ACHN (cell line): ENCODE measurements at regions not wholly inside any gene's neighbourhood (a gene's known extent, or its start where the extent isn't known, plus 50 kb on each side); places are given as distances from the start of the nearest gene placed in this dataset.
A peak's percentile ranks its signal among the peaks of the same experiment; 100 is the strongest.
"Not testable (repeated sequence)": the region's sequence is repeated elsewhere in the genome, so short reads cannot be mapped to it uniquely, and the experiment has no call there.

Source experiments
- DNase-seq: peaks from one replicate; pipeline ENCODE4 v3.0.0-alpha.2; 2015
- in situ Hi-C: cut with HindIII; loops from 2 replicates; pipeline ENCODE4 v1.10.0; 2017; ENCODE audit warnings: low sequenced_read_pairs, low pct_ligation_motif_present, low pct_unique_long_range_greater_than_20kb

DNA sequence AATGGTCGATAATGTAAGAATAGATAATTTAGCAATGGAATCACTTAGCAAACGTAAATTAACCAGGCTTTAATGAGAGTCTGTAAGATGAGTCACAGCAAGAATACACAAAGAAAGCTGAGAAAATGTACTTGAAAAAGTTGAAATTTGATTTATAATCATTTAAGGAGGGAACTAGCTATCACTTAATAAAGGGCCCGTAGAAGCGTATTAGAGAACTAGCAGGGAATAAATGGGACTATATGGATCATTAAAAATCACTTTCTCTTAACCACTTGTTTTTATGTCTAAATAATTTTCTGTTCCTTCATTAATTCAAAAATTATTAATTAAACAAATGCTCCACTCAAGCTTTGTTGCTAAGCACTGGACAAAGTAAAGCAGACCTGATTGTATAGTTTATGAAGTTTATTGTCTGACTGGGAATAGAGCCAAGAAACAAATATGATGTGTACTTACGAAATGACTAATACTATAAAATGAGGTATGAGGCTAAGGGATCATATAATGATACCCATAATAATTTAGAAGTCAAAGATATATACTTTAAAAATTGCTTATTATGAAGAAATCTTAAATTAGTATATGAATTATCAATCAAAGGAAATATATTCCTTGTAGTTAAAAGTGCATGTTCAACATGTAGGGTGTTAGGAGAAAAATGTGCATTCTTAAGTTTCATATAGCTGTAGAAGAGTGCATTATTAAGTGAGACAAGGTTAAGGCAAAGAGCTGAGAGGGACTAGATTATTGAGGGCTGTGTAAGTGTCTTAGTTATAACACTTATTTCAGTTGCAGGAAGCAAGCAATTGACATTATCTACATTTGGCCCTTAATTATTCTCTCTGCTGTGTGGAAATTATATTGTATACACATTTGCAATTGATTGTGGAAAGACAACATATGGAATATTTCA lies 196.8 kb downstream of the PRDM9 start:
- DNase-seq = no peak
- in situ Hi-C loops = no loop called here

DNA sequence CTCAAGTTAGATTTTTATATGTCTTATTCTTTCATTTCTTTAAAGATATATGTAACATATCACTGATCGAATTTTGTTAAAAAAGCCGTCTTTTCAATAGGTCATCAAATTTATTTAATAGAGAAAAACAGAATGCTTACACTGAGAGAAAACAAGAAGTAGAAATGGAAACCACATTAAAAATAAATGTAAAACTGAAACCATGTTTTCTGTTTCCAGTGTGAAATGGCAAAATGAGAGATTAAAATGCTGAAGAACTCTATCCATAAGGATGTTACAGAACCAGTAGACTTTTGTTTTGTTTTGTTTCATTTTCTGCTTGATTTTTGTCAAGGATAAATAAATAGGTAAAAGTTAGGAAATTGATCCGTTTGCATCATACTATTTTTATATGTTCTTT lies 210.1 kb downstream of the PRDM9 start:
- in situ Hi-C loops = no loop called here
- no peak for DNase-seq

DNA sequence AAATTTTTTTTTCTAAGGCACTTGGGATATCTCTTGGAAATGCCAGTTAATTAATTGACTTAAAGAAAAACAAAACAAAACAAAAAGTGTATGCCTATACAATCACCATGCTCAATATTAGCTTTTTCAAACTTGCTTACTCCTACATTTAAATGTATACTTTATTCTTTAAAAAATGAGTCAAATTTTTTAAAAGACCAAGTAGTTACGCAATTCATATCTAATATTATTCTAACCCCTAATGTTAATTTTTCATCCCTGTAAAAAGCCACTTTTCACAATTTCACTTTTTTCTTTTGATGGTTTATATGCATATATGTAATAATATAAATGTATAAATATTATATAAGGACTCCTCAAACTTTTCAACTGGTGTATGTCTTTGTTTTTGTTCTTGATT lies 211.2 kb downstream of the PRDM9 start:
- no peak for DNase-seq
- in situ Hi-C loops = no loop called here

DNA sequence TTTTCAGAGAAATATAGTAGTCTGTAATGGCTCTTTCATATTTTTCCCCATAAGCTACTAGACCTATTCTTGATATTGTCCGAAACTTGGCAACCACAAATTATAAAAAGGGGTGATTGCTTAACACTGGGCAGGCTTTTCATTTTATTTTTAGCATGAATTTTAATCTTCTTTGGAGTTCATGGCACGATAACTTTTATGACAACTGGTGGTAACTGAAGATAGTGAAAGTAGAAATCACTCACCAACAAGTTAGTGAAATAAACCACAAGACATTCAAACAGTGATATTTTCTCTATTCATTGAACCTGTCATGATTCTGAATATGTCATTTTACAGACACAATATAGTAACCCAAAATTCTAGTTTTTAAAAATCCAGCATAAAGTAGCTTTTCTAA lies 213.9 kb downstream of the PRDM9 start:
- no peak for DNase-seq
- in situ Hi-C loops = no loop called here

DNA sequence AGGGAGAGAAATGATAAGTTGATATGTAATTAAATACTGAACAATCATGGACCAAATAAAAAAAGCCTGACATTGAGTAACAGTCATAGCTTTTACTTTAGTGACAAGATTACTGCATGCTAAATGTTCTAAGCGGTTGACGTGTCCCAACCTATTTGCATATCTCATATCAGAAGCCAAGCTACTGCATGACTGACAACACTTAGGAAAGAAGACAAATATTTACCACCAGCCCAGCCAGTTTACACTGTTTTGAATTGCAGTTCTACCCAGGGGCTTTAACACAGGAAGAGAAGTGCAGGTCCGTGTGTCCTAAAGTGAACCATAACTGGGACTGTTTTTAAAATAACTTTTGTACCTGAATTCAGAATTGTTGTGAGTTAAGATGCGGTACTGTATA lies 219.9 kb downstream of the PRDM9 start:
- DNase-seq = no peak
- in situ Hi-C loops = no loop called here

DNA sequence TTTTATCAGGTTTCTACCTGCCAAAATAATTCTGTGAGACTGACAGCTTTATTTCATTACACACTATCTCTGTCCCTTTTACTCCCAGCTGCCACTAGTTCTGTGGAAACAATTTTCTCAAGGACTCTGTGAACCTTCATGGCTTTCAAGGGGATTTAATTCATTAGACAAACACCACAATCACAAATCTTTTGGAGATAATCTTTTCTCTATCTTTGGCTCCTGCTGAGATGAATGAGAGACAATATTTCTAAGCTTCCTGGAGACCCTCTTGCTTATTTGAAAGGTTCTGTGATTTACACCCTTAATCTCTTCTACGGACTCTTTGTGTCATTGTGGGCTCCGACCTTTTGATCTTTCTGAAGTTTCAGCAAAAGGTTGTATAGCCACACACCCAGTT lies 222.6 kb downstream of the PRDM9 start:
- no peak for DNase-seq
- in situ Hi-C loops = no loop called here

DNA sequence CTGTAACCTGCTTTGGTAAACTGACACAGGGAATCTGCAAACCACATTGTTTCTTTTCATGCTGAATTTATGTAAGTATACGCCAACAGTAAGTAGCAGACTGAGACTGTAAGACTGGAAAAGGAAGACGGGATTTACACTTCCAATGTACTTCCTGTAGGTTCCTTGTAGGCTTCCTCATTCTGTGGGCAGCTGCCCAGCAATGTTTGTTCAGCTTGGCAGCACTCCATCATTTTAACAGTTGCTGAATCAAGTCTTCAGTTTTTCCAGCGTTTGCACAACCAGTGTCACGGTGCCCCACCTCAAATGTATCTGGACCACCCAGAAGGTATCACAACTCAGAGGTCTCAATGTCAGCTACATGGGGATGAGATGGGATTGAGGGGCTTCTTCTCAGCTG lies 232.6 kb downstream of the PRDM9 start:
- no peak for DNase-seq
- in situ Hi-C loops = no loop called here

DNA sequence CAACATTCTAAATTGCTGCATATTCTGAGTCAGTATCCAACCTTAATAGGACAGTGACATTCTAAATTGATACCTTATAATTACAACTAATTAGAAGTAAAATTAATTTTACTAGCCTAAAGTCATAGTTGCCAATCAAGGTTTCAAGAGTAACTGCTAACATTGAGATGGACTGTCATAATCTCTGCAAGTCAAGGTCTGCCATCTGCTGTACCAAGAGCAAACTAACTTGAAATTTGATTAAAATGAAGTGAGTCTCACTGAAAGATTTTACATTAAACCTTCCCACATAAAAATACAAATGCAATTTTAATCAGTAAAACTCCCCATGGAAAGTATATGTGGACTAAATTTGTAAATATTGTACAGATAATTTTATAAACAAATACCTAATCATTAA lies 235.3 kb downstream of the PRDM9 start:
- no peak for DNase-seq
- in situ Hi-C loops = no loop called here

DNA sequence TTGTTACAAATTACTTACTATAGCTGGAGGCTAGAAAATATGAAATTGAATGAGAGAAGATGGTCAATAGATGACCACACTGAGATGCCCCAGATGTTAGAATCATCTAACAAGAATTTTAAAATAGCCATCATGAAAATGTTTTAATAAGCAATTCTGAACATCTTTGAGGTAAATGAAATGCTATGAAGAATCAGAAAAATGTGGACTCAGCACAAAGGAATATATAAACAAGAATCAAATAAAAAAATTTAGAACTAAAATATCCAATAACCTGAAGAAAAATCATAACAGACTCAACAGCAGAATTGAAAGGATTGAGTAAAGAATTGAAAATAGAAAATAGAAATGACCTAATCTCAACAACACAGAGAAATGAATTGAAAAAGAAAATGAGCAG lies 248.5 kb downstream of the PRDM9 start:
- in situ Hi-C loops = no loop called here
- DNase-seq = no peak

DNA sequence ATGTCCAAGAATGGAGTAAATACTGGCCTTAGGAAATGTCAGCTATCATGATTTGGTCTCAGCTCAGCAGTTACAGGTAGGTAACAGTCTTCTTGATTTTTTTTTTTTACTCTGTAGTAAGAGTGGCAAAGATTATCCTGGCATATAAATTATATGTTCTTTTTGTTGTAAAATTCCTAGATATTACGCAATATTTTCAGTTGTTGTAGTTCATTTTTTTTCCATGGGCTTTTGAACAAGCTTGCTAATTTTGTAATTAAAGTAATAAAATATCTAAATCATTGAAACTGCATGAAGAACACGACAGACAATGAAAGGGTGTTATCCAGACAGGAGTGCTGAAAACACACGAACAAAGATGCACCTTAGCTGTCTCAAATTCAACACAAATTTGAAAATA lies 249.4 kb downstream of the PRDM9 start:
- in situ Hi-C loops = no loop called here
- DNase-seq = no peak

DNA sequence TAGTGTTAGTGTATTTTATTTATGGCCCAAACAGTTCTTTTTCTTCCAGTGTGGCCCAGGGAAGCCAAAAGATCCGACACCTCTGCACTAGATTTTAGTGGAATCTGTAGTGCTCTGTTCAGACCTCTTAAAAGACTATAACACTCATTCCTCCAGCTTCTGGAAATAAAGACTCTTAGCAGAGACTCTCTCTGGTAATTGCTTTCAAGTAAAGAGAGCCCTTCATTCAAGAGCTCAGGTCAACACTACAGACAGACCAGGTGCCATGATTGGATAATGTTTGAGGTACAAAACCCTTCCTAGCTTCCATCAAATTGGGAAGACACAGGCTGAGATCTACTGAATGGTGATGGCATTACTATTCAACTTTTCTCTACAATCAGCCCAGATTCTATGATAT lies 255.8 kb downstream of the PRDM9 start:
- in situ Hi-C loops = no loop called here
- DNase-seq = no peak

DNA sequence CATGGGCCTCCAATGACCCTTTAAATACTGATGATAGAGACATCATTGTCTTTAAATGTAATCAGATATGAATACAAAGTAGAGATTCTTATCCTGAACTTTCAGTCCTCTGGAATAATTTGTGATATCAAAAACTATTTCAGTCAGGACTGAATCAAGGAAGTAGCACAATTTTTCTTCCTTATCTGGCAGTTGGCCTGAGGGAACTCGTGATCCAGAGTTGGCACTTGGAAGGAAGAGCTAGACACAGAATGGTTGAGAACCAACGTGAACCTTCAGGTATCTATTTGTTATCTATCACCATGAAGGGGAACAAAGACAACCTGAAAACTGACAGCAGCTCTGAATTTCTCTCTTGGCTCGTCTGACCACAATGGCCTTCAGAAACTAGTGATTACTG lies 269.3 kb downstream of the PRDM9 start:
- in situ Hi-C loops = no loop called here

DNA sequence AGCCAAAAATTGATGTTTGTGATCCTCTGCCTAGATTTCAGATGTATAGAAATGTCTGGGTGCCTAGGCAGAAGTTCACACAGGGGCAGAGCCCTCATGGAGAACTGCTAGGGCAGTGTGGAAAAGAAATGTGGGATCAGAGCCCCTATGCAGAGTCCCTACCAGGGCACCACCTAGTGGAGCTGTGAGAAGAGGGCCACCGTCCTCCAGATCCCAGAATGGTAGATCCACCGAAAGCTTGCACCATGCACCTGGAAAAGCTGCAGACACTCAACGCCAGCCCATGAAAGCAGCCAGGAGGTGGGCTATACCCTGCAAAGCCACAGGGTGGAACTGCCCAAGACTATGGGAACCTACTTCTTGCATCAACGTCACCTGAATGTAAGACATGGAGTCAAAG lies 292.9 kb downstream of the PRDM9 start:
- DNase-seq, in situ Hi-C loops: not testable (repeated sequence)

More for the DNA sequence above, 269.3 kb downstream of the PRDM9 start:
- DNase-seq = no peak

DNA sequence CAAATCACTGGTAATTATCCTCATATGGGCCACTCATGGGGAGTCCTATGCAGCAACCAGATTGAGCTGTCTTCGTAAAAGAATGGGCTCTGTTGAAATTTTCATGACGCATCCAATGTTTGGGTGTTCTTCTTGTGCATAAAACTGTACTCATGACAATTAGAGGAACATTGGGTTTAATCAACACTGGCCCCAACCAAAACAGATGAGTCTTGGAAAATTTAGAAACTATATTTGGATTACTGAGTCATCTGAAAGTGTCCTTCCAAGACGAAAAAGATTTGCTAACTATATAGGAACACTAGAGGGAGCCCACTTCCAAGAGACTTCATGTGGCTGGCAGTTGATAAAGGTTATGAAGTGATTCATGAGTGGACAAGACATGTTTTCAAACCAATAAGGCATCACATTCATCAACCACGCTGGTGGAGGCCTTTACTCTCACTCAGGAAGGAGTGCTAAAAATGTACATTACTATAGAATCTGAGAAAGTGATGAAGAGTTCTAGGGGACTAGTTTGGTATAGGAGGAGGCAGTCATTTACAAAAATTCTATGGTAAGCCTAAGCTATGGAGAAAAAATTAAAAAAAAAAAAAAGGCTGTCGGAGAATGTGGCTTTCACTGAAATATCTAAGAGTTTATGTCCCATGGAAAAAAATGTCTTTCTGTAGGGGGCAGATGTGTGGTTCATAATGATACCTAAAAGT lies 313.5 kb downstream of the PRDM9 start:
- in situ Hi-C loops = no loop called here

DNA sequence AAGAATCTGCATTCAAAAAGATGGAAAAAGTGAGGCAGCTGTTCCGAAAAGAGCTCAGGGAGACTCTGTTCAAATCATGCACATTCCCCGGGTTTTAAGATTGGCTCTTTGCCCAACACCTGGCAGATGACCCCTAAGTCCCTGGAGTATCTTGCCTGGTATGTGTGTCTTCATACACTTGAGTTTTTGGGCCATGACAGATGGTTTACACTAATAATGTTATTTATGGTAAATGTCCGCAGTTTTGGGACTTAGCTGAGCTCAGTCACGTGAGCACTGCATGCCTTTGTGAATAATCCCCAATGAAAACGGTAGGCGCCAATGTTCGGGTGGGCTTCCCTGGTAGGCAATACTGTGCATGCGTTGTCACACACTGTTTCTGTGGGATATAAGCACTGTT lies 316.1 kb downstream of the PRDM9 start:
- in situ Hi-C loops = no loop called here
- DNase-seq = no peak

More for the DNA sequence above, 313.5 kb downstream of the PRDM9 start:
- peak; percentile 55 for DNase-seq

DNA sequence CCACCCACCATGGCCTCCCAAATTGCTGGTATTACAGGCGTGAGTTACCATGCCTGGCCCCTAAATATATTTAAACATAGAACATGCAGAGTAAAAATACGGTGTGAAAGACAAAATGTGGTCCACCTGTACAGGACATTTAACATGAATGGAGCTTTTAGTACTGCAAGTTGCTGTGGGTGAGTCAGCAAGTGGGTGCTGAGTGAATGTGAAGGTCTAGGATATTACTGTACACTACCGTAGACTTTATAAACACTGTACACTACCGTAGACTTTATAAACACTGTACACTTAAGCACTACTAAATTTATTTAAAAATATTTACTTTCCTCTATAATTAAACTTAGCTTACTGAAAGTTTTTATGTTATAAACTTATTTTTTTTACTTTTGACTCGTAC lies 317.8 kb downstream of the PRDM9 start:
- no peak for DNase-seq
- in situ Hi-C loops = no loop called here

DNA sequence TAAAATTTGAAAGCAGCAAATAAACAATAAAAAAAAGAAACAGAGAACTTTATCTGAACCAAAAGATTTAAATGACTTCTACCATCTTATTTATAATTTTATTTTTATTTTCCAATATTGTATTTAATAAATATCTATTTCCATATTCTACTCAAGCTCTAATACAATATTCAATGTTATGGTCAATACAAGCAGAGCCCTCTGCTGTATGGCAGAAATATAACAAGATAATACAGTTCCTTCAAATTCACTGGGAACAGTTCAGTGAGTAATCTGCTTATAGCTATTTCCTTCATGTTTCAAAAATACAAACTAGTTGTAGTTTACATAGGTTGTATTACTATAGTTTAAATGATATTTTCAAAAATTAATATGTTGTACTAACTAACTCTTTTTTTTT lies 332.7 kb downstream of the PRDM9 start:
- in situ Hi-C loops = no loop called here
- peak; percentile 6 for DNase-seq

DNA sequence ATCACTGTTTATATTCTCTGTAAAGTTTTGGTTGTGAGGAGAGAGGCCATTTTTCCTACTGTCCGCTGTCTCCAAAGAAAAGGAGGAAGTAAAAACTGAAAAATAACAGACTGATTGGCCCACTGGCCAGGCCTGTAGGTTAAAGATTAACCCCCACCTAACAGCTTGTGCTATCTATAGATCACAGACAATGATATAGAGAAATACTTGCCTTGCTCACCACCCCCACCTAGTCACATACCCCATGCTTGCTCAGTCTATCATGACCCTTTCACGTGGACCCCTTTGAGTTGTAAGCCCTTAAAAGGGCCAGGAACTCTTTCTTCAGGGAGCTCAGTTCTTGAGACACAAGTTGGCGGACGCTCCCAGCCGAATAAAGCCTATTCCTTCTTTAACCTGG lies 357.4 kb downstream of the PRDM9 start:
- DNase-seq = no peak
- in situ Hi-C loops = no loop called here

DNA sequence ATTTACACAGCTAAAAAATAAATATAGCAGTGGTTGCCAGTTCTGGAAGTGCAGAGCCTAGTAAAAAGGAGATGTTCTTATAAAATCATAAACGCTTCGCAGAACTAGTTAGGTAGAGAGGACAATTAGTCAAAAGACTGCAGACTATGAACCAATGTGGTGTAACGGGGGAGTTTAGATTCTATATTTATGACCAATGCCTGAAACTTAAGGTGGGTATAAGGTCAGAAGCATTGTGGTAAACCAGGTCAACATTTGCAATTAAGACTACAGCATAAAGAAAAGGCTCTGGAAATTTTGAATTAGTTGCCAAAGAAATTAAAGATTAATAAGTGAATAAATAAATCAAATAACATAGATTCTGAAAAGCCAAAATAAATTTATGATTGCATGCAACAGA lies 370.4 kb downstream of the PRDM9 start:
- no peak for DNase-seq

More for the DNA sequence above, 370.4 kb downstream of the PRDM9 start:
- in situ Hi-C loops = no loop called here
